Renal cortex interstitium (tissue), 11 donors: ENCODE measurements at regions not wholly inside any gene's neighbourhood (a gene's known extent, or its start where the extent isn't known, plus 50 kb on each side); places are given as distances from the start of the nearest gene placed in this dataset.
A peak's percentile ranks its signal among the peaks of the same experiment; 100 is the strongest.
"Not testable (repeated sequence)": the region's sequence is repeated elsewhere in the genome, so short reads cannot be mapped to it uniquely, and the experiment has no call there.

ENCODE experiments used
- DNase-seq, 11 donors: peaks; one replicate each; pipeline ENCODE4 v3.0.0-alpha.2; 2013; ENCODE audit warnings: low read depth in 9 of 11, low spot score in 4 of 11; ENCODE audit errors: extremely low read depth in 1 of 11

DNA sequence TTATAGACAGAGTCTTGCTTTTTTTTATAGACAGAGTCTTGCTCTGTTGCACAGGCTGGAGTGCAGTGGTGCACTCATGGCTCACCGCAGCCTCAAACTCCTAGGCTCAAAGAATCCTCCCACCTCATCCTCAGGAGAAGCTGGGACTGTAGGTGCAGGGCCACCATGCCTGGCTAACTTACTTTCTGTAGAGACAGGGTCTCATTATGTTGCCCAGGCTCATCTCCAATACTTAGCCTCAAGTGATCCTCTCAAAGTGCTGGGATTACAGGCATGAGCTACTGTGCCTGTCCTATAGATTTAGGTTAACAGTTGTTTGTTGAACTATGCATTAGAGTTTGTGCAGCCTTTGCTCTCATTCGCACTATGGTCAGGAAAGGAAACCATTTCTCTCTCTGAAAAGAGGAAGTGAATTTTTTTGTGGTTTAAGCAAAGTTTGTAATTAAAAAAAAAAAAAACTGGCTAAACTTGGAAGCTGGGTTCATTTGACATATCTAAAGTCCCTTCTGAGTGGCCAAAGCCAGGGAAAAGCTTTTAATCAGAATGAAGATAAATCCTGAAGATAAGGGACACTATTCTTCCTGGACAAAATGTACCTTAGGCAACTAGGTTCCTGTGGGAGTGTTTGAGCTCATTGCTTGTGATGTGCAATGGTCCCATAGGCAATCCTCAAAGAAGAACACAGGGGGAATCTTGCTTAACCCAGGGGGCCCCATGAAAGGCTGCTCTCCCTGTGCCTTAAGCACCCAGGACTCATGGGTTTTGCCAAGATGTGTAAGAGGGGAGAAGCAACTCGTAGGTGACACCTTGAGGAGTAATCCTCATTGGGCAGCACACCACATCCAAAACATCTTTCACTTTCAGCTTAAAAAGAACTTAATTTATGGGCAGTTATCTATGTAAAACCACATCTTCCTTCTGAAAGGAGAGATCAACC is 201.7 kb downstream of the MREG start:
- DNase-seq = no peak

DNA sequence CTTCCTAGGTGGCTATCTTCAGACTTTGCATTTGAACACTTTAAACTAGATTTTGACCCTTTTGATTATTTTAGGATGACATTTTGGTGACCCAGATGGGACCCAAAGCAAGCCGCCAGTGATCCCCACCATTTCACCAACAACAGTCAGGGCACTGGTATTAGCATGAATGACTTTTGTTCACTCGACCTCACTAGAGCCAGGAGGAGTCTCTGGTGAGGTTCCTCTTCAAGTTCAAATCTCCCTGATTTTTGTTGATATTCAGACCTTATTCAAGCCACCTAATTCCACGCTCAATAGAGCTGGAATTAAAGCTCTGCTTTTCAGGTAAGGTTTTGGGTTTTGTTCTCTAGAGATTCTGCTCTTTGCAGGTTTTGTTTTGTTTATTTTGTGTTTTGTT is 202.3 kb downstream of the MREG start:
- DNase-seq = no peak

DNA sequence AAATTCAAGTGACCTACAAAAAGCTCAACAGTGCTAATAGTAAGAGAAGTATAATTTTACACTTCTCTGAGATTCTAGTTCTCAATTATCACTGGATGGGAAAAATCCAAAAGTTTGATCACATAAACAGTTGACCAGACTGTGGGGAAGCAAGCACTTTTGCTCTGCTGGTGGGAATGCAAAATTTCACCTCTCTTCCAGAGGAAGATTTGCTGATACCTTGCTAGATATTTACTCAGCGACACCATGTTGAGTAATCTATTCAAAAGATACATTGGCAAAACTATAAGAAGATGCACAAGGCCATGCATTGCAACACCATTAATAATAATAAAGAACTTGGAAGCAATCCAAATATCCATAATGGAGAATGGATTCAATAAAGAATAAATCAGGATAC is 204.4 kb downstream of the MREG start:
- no peak for DNase-seq

DNA sequence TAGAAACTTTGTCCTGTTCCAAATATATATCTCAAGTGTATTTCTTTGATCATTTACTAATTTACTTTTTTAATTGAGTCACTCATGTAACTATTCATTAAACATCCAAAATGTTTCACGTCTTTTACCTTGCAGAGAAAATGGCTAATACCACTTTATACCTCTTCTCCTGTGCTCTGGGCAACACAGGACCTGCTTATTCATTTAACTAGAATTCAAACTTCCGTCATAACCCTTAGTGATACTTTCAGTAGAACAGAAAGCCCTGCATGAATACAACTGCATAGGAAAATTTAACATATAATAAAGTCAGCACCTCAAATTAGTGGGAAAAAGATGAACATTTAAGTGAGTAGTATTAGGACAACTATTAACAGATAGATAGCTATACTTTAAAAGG is 205.2 kb downstream of the MREG start:
- DNase-seq = no peak

DNA sequence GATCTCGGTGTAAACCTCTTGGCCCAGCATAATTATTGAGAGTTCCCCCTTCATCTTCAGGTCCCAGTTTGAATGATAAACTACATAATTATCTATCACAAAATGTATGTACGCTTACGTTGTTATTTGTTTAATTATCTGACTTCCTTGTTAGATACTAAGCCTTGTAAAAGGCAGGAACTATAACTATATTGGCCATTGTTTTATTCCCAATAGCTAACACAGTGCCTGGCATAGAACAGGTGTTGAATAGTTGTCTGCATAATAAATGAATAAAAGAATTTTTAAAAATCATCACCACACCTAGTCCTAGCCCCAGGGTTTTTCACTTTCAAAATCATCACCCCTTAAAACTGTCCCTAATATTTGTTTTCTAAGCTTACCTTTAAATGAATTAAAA is 207.9 kb downstream of the MREG start:
- no peak for DNase-seq

DNA sequence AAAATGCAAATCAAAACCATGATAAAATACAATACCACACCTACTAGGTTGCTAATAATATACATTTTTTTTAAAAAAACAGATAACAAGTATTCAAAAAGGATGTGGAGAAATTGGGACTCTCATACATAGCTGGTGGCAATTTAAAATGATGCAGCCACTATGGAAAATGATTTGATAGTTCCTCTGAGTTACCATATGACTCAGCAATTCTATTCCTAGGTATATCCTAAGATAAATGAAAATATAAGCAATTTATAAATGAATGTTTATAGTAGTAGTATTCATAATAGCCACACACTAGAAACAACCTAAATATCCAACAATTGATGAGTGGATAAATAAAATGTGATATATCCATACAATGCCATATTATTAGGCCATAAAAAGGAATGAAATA is 210.2 kb downstream of the MREG start:
- no peak for DNase-seq

DNA sequence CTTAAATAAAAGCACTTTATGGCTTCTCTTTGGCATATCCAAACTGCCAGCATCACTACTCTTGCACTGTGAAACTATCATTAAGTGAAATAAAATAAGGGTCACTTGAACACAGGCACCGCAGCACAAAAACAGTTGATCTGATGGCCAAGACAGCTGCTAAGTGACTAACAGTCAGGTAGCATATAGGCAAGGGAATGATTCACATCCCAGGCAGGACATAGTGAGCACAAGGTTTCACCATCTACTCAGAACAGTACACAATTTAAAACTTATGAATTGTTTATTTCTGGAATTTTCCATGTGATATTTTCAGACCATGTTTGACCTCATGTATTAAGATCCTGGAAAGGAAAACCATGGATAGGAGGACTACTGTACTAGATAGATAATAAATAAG is 214.2 kb downstream of the MREG start:
- DNase-seq = no peak

DNA sequence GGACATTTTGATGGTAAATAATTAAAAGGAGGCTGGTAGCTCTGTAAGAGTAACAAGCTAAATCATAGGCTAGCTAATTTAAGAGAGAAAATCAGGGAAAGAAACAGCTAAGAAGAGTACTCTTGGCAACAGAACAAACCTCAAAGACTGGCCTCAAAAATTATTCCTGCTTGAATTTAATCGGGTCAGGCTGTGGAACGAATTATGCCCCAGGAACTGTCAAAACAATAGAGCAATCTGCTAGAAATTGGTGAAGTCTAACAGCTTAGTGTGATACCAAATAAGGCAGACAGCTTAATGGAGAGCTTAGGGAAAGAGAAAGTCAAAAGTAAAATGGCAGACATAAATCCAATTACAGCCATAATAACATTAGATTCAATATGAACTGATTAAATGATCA is 215.7 kb downstream of the MREG start:
- DNase-seq = no peak

DNA sequence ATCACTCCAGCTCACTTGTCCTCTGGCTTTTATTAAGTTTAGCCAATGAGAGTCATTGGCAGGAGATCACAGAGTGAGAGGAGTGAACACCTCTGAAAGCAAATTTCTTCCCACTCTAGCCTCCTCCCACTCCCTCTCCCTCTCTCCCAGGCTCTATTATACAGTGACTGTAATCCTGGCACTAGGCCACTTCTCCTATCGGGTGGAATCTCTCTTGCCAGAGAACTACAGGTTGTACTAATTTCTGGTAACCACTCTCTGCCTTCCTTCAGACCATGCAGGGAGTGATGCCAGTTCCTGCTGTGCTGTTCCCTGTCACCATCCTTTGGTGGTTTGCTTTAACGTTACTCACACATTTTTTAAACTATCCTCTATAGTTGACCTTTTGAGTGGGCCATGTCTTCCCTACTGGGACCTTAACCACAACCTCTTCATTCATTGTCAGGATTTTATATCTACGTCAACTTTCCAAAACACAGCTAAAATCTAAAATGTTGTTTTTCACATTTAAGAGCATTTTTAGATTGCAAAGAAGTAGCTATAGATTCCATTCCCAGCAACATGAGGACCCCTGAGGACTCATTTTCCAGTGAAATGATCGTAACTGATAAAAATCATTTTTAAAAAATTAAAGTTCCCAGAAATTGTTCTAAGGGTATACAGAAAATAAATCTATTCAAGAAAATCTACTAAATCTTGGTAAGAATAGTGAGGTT is 217.1 kb downstream of the MREG start:
- peak in 1 of 11 donors; percentile 52 for DNase-seq

DNA sequence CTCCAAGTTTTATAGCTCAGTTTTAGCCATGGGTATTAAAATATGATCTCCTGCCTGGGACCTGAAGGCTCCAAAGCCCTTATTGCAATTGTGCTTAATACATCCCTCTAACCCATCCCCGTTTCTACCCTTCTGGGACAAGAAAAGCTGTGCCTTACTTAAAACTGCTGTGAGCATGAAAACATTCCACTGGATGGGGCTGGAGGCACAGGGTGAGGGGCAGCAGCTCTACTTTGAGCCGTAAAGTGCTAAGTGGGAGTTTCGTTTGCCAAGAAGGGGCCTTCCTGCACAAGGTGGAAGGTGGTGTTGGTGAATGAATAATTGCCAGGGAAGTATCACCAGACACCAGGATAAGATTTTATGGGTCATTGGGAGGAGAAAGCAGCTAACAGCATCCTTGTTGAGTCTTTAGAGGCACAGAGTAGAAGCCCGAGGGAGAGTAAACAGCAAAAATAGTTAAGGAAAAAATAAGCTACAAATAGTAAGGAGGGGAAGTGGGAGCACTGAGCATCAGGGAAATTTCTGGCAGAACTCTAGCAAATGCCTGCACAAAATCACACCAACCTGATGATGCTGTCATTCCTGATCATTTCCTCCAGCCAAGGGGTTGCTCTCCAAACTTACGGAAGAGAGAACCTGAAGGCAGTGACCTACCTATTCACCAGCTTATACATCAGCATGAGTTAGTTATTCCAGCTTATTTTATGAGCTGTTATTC is 218.4 kb downstream of the MREG start:
- DNase-seq = peak in 5 of 11 donors; percentile 41 to 66 (median 44)

DNA sequence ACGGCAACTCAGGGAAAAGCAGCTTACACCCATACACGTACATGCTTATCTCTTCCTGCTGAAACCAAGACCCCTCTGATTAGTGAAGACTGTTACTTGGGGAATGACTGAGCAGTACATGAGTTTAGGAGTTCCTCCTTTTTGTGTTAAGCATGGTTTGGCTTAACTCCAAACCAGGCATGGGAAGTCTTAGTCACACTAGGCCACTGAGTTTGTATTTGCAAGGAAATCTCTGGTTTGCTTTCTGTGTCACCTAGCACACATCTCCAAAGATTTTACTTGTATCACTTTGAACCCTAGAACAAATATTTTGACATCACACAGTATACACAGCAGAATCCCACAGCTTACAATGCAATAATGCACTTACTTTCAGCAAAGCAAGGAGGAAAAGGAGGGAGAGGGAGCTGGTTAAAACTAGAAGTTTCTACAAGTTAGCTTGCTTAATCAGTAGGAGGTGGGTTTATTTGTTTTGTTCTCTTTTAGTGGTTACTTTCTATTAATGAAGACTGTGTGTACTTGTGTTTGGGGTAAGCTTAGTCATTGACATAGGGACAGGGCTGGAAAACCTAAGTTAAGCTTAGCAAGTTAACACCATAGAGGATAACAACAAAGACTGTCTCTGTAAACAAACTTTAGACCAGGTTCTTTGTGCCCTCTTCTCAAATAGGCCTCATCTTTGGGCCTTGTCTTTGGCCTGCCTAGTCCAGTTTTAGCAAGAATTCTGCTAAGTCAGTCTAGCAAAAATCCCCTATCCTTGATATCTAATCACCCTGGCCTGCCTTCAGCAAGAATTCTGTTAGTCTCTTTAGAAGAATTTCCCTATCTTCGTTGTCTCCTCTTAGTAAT is 219.4 kb downstream of the MREG start:
- no peak for DNase-seq

DNA sequence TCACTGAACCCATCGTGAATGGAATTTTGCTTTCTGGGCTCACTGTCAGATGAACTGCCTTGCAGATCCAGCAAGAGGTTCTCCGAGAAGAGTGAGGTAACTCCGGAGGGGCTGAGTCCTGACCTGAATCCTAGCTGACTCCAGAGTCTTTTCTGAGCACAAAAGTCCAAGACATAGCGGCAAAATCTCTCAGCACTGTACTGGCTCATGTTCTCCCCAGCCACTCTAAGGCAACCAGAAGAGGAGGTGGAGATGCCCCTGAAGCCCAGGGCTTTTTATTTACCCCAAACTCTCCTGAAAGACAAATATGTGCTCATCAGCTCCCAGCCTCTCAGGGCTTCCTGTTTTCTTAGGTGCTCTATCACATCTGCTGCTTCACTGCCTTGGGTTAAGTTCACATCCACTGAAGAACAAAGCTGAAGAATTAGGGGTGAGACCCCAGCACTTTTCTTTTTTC is 221.8 kb downstream of the MREG start:
- DNase-seq = no peak

DNA sequence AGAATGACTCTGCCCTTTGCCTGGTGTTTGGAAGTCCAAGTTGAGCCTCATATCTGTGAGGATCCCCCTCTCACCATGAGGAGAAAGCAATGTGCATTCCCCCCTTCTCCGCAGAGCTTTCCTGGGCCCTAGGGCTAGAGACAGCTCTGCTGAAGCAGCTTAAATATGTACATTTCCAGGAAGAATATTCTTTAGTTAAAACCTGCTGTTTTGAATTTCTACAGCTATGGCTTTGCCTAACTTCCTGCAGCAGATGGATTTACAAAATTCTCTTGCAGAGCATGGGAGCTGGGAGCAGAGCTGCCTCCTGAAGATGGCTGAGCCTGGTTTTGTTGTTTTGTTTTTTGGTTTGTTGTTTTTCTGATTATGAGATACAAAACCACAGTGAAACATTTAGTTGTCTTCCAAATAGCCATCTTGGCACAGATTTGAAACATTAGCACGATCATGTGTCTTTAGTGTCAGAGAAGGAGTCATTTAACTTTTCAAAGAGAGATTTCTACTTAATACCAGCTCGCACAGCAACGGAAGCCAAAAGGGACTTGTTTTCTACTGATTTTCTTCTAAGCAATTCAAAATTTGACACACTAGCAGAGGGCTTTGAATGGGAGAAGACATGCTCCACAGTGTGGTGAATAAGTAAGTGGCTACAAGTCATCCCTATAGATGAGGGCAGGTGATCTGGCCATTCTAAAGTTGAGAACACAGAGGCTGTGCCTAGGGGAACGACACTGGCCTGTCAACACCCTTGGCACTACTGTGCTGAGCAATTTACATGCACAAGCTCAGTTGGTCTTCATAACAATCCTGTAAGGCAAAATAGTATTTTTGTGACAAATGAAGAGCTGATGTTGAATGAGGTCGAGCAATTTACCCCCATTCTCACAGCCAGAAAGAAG is 222.6 kb downstream of the MREG start:
- no peak for DNase-seq

DNA sequence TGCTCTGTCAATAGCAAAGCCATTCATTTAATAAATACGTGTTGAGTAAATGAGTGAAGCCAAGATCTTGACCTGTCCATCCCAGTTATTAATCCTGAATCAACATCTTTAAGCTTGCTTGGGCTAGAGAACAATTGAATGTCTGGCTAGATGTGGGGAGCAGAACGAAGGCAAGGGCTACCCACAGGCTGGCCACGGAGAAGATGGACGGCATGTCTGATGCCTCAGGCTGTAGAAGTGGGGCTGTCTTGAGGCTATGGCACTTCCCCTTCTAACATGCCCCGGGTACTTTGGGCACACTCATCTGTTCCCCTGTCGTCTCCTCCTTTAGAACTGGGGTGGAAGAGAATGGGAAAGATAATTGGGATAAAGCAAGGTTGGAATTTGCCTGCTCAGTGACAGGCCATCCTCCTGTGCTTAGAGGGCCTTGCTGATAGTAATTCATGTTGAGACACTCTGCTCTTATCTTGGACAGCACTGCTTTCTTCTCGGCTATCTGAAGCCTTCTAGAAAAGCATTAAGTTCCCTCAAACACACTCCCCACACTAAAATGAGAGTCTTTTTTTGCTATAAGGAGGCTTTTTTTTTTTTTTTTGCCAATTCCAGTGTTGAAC is 225.7 kb downstream of the MREG start:
- DNase-seq = no peak

DNA sequence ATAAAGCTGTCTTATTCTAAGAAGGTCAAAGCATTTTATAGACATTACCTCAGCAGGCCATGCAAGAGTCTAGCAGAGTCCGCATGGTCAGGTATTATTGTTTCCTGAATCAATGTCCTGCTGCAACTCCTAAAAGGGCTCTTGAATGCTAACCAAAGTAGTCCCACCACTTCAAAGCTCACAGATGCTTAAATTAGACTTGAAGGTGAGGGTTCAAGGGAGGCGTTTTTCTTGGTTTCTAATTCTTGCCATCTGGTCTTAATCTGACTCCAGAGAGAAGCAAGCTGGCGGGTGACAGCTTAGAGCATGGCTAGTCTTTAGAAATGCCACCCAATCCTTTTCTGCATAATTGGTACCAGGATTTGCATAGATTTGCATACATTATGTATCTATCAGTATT is 226.3 kb downstream of the MREG start:
- DNase-seq = no peak

DNA sequence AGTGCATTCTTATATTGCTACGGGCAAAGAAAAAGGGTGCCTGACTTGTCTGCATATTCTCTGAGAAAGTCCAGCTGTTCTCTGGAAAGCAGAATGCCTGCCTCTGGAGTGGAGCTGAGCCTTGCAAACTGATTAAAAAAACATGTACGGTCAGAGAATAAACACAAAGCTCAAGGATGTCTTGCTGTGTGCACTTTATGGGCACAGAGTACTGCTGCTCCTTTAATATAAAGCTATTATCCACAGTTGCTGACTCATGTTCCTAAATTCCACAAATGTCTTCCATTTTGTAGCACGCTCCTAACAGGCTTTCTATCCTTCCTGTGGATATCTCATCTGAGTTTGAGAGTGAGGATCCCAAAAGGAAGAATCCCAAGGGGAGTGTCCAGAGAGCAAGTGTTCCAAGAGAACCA is 229.0 kb downstream of the MREG start:
- peak in 4 of 11 donors; percentile 34 to 65 (median 50) for DNase-seq

DNA sequence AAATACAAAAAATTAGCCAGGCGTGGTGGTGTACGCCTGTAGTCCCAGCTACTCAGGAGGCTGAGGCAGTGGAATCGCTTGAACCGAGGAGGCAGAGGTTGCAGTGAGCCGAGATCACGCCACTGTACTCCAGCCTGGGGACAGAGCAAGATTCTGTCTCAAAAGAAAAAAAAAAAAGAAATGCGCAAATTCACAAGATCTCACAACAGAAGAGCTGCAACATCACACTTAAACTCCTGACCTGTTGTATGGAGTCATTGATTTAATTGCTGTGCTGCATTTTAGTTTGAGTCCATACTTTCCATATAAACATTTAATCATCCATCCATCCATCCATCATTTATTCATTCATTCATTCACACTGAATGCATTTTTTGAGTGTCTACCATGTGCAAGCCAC is 229.7 kb downstream of the MREG start:
- DNase-seq = not testable (repeated sequence)
